AG09309 (cell line): ENCODE measurements at regions not wholly inside any gene's neighbourhood (a gene's known extent, or its start where the extent isn't known, plus 50 kb on each side); places are given as distances from the start of the nearest gene placed in this dataset.
"Not testable (repeated sequence)": the region's sequence is repeated elsewhere in the genome, so short reads cannot be mapped to it uniquely, and the experiment has no call there.

Source experiments
- DNase-seq: peaks from one replicate; pipeline ENCODE4 v3.0.0-alpha.2; 2010; ENCODE audit warnings: low read depth
- H3K4me3 ChIP-seq: 2 replicates; pipeline ENCODE4 v1.5.1; 2011; ENCODE audit warnings: mild to moderate bottlenecking, low read depth, low read length, moderate library complexity; ENCODE audit not compliant: control insufficient read depth
- TF ChIP-seq, protein P1 (sequence below): IDR thresholded peaks from 2 replicates; pipeline ENCODE4 v1.5.1; 2011; ENCODE audit warnings: mild to moderate bottlenecking, low read depth, low read length, inconsistent platforms; ENCODE audit not compliant: insufficient read depth, control insufficient read depth; ENCODE audit errors: missing control alignments

GRCh38 chr20:12090920-12091319 lies 173.2 kb downstream of the BTBD3 start:
- TF ChIP-seq, protein P1, sequence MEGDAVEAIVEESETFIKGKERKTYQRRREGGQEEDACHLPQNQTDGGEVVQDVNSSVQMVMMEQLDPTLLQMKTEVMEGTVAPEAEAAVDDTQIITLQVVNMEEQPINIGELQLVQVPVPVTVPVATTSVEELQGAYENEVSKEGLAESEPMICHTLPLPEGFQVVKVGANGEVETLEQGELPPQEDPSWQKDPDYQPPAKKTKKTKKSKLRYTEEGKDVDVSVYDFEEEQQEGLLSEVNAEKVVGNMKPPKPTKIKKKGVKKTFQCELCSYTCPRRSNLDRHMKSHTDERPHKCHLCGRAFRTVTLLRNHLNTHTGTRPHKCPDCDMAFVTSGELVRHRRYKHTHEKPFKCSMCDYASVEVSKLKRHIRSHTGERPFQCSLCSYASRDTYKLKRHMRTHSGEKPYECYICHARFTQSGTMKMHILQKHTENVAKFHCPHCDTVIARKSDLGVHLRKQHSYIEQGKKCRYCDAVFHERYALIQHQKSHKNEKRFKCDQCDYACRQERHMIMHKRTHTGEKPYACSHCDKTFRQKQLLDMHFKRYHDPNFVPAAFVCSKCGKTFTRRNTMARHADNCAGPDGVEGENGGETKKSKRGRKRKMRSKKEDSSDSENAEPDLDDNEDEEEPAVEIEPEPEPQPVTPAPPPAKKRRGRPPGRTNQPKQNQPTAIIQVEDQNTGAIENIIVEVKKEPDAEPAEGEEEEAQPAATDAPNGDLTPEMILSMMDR, result no peak
- DNase-seq, result no peak
- no peak overlapping the region for H3K4me3 ChIP-seq

GRCh38 chr20:12093057-12093796 lies 175.5 kb downstream of the BTBD3 start:
- TF ChIP-seq, protein P1, result no peak
- DNase-seq, result no peak
- no peak overlapping the region for H3K4me3 ChIP-seq

GRCh38 chr20:12093797-12094190 lies 176.1 kb downstream of the BTBD3 start:
- not testable (repeated sequence) for H3K4me3 ChIP-seq, DNase-seq

DNA sequence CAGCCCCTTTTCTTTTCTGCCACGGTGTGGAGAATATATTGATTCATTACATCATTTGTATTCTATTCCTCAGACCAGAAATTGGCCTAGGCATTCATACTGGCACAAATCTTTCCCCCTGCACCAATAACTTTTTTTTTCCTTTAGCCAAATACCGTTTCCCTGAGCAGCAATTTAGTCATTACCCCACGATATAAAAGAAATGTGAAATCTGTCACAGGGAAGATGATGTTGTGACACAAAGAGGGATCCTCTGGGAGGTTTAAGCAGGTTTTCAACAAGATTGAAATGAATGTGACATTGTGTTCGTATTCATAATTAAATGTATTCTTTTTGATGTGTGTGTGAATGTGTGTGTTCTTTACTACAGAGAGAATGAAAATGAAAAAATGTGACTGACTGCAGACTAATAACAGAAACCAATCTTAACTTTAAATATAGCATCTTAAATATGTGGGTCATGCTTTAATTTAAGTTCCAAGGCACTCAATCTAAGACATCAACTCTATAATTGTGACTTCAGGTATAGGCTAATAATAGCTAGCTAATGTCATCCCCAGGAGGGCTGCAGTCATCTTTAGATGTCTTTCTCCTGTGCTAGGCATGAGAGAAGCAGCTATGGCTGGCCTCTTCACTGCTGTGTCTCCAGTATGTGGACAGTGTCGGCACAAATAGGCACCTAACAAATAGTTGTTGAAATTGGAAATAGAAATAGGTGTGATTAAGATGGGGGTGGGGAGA lies 177.7 kb downstream of the BTBD3 start:
- H3K4me3 ChIP-seq, result no peak overlapping the region
- TF ChIP-seq, protein P1, result no peak
- no peak for DNase-seq

GRCh38 chr20:12098421-12098820 lies 180.7 kb downstream of the BTBD3 start:
- no peak for DNase-seq
- no peak overlapping the region for H3K4me3 ChIP-seq
- TF ChIP-seq, protein P1, result no peak

GRCh38 chr20:12108846-12109245 lies 191.2 kb downstream of the BTBD3 start:
- H3K4me3 ChIP-seq, result no peak overlapping the region
- TF ChIP-seq, protein P1, result no peak
- DNase-seq, result no peak

DNA sequence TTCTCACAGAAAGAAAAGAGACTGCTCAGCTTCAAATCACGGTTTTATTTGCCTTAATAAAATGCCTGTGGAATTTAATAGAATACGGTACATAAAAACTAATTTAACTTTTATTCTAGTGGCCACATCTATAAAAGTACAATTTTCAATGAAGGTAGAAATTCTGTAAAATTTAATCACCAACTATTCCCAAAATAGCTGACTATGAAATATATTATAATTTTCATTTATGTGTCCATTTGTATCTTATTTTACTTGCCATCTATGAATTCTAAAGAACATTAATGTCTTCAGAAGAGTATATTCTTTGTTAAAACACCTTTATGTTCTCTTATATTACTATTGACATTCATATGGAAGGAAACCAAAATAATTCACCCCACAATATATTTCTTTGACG lies 192.6 kb downstream of the BTBD3 start:
- no peak overlapping the region for H3K4me3 ChIP-seq
- TF ChIP-seq, protein P1, result no peak
- DNase-seq, result no peak
